GM18907 (cell line): ENCODE measurements at regions not wholly inside any gene's neighbourhood (a gene's known extent, or its start where the extent isn't known, plus 50 kb on each side); places are given as distances from the start of the nearest gene placed in this dataset.

Source experiments
- ATAC-seq: cut with Tn5 transposase; IDR thresholded peaks from one replicate; pipeline ENCODE4 v1.9.1; 2021; ENCODE audit warnings: mild to moderate bottlenecking, moderate library complexity; ENCODE audit not compliant: unreplicated experiment

GRCh38 chr3:104846270-104846669, 520.4 kb upstream of the ALCAM start:
- no peak for ATAC-seq

- ATAC-seq, result no peak
Observed at GRCh38 chr3:104849070-104849469, 517.6 kb upstream of the ALCAM start.

GRCh38 chr3:104854468-104854867, 512.2 kb upstream of the ALCAM start:
- ATAC-seq, result no peak

- no peak for ATAC-seq
Observed at GRCh38 chr3:104855702-104856101, 511.0 kb upstream of the ALCAM start.

GRCh38 chr3:104856741-104857140, 510.0 kb upstream of the ALCAM start:
- ATAC-seq, result no peak

GRCh38 chr3:104868291-104868690, 498.4 kb upstream of the ALCAM start:
- no peak for ATAC-seq

- no peak for ATAC-seq
Observed at GRCh38 chr3:104870276-104870675, 496.4 kb upstream of the ALCAM start.

- ATAC-seq, result no peak
Observed at GRCh38 chr3:104873331-104873730, 493.4 kb upstream of the ALCAM start.

- no peak for ATAC-seq
Observed at GRCh38 chr3:104878395-104878794, 488.3 kb upstream of the ALCAM start.

GRCh38 chr3:104879919-104880318, 486.8 kb upstream of the ALCAM start:
- ATAC-seq, result no peak

GRCh38 chr3:104885214-104885814, 481.4 kb upstream of the ALCAM start:
- ATAC-seq, result peak; percentile 78

GRCh38 chr3:104886220-104886995, 480.3 kb upstream of the ALCAM start:
- ATAC-seq, result no peak

GRCh38 chr3:104887069-104887468, 479.6 kb upstream of the ALCAM start:
- no peak for ATAC-seq

- ATAC-seq, result no peak
Observed at GRCh38 chr3:104887619-104888018, 479.1 kb upstream of the ALCAM start.

- no peak for ATAC-seq
Observed at GRCh38 chr3:104892044-104892443, 474.7 kb upstream of the ALCAM start.

GRCh38 chr3:104896624-104897023, 470.1 kb upstream of the ALCAM start:
- no peak for ATAC-seq

- no peak for ATAC-seq
Observed at GRCh38 chr3:104901396-104901795, 465.3 kb upstream of the ALCAM start.

GRCh38 chr3:104903064-104903463, 463.6 kb upstream of the ALCAM start:
- no peak for ATAC-seq

- no peak for ATAC-seq
Observed at GRCh38 chr3:104906001-104906639, 460.6 kb upstream of the ALCAM start.

- no peak for ATAC-seq
Observed at GRCh38 chr3:104907507-104907906, 459.2 kb upstream of the ALCAM start.

- ATAC-seq, result no peak
Observed at GRCh38 chr3:104908761-104909160, 457.9 kb upstream of the ALCAM start.

GRCh38 chr3:104909198-104909597, 457.5 kb upstream of the ALCAM start:
- ATAC-seq, result no peak
